ENCODE measurements at regions not wholly inside any gene's neighbourhood (a gene's known extent, or its start where the extent isn't known, plus 50 kb on each side); places are given as distances from the start of the nearest gene placed in this dataset.

DNA sequence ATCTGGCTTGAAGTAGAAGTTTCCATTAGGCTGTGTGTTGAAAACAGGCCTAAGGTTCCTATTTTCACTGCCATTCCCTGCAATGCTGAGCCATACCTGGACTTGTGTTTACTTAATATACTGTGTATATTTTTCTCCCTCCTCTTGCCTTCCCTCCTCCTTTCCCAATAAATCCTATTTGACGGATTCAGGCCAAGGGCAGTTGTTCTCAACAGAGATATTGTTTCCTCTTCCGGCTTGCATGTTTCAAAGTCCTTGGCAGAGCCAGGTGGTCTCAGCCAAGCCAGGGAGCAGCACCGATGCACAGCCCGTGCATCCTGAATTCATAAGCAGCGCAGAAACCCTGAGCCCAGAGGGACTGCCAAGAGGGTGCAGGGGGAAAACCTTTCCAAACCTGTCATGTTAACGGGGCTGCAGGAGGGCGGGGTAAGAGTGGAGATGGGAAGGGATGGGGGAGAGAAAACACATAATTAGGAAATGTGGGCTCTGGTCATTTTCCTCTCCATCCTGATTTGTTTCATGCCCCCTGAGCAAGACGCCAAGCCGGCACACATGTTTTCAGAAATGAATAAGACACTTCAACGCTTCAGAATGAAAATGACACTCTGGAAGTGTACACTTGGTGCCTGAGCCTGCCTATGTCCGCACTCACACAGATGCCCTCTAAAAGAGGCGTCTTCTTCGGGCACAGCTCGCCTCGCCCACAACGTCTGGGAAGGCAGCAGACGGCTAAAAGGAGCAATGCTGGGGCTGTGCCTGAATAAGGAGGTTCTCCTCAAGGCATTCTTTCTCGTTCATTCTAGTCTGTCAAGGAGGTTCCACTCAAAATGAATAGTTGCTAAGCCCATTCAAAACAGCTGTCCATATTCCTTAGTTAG is 149.3 kb upstream of the UBL3 start:
- intact Hi-C loops (cut with DNase I): no loop called here
- no peaks in the 10 kb centered on the region for H3K4me1 ChIP-seq
- no peak for DNase-seq
- H3K27ac ChIP-seq: no peak overlapping the region
- no peaks in the 10 kb centered on the region for H3K36me3 ChIP-seq
- H3K27me3 ChIP-seq: no peaks in the 10 kb centered on the region
- TF ChIP-seq, protein P1, sequence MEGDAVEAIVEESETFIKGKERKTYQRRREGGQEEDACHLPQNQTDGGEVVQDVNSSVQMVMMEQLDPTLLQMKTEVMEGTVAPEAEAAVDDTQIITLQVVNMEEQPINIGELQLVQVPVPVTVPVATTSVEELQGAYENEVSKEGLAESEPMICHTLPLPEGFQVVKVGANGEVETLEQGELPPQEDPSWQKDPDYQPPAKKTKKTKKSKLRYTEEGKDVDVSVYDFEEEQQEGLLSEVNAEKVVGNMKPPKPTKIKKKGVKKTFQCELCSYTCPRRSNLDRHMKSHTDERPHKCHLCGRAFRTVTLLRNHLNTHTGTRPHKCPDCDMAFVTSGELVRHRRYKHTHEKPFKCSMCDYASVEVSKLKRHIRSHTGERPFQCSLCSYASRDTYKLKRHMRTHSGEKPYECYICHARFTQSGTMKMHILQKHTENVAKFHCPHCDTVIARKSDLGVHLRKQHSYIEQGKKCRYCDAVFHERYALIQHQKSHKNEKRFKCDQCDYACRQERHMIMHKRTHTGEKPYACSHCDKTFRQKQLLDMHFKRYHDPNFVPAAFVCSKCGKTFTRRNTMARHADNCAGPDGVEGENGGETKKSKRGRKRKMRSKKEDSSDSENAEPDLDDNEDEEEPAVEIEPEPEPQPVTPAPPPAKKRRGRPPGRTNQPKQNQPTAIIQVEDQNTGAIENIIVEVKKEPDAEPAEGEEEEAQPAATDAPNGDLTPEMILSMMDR (IDR thresholded peaks at IDR 0.05): no peak
- ATAC-seq: no peak
- no peaks in the 10 kb centered on the region for H3K9me3 ChIP-seq
- H3K4me3 ChIP-seq: no peak overlapping the region

DNA sequence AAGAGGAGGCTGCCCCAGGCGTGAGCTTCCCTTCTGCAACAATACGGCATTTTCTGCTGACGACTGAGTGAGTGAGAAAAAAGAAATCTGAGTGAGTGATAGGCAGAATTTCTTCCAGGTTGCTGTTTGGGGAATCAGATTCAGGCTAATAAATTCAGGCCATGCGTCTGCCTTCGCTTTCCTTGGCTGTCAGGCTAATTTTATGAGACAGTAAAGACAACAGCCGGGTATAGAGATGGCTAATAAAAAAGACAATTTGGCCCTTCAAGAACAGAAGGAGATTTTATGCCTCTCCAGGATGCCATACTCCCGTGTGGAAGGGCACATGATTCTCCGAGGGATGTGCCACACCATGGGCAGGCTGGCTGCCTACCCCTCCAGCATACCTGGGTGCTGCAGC is 145.9 kb upstream of the UBL3 start:
- Histone ChIP-seq H3K27ac (no peak overlapping the region), H3K4me1 (no peaks in the 10 kb centered on the region), H3K36me3 (no peaks in the 10 kb centered on the region), H3K4me3 (no peak overlapping the region), H3K27me3 (no peaks in the 10 kb centered on the region), H3K9me3 (no peaks in the 10 kb centered on the region)
- ATAC-seq (no peak), DNase-seq (no peak)
- intact Hi-C loops (cut with DNase I): no loop called here
- TF ChIP-seq, protein P1 (IDR thresholded peaks at IDR 0.05): no peak

DNA sequence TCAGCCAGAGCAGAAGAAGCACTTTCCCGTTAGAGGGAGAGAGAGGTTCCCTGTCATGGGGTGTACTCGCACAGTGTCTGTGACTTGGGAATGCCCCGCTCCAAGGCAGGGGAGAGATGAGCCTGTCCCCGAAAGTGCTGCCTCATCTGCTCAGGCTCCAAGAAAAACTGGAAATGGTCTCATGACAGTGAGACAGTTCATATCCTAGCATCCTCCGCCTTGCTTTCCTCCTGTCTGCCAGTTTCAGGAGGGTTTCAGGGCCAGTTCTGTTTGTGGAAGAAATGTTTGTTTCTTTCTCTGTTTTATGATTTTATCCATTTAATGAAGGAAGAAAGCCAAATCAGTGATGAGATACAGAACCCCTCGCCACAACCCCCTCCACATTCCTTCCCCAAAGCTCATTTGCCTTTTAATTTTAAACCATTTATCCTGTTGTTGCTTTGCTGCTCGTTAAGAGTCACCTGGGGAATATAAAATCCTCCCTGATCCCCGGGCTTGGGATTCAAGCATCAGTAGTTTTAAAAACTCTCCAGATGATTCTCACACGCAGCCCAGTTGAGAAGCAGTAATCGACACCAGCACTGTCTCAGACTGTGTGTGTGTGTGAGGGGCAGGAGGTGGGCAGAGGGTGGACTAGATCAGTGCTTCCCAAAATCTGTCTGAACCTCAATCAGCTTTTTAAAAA is 144.6 kb upstream of the UBL3 start:
- Histone ChIP-seq H3K4me1 (no peaks in the 10 kb centered on the region), H3K27me3 (no peaks in the 10 kb centered on the region), H3K9me3 (no peaks in the 10 kb centered on the region), H3K36me3 (no peaks in the 10 kb centered on the region), H3K4me3 (no peak overlapping the region), H3K27ac (no peak overlapping the region)
- DNase-seq (no peak), ATAC-seq (no peak)
- intact Hi-C loops (cut with DNase I): no loop called here
- TF ChIP-seq, protein P1 (IDR thresholded peaks at IDR 0.05): no peak

DNA sequence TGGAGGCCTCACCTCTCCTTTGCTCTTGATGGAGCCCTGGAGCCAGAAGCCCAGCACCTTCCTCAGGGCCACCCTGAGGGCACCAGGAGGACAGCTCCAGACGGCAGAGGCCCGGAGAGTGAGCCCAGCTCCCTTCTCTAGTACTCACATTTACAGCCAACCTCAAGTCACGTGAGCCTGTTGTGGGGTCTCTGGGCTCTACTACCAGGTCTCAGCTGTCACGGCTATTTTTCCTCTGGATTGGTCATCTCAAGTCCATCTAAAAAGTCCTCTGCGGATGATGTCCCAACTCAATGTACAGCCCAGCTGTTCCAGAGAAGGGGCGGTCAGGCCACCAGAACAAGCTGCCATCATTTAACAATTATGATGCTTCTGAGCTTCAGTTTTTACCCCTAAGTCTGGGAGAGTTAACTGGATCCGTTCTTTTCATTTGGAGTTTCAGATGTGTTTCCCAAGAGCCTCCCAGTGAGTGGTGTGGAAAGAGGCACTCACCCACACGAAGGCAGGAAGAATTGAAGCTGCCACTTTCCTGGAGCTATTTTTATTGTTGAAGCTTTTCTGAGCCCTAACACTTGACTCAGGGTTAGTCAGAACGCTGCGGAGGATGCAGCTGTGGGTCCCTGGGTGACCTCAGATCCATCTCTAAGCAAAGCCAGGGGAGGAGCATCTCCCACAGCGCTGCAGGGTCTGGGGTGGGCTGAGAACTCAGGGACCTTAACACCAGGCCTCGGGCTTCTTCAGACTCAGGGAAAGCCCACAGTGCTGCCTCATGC is 143.5 kb upstream of the UBL3 start:
- Histone ChIP-seq H3K27me3 (no peaks in the 10 kb centered on the region), H3K27ac (no peak overlapping the region), H3K4me3 (no peak overlapping the region), H3K4me1 (no peaks in the 10 kb centered on the region), H3K36me3 (no peaks in the 10 kb centered on the region), H3K9me3 (no peaks in the 10 kb centered on the region)
- TF ChIP-seq, protein P1 (IDR thresholded peaks at IDR 0.05): no peak
- intact Hi-C loops (cut with DNase I): no loop called here
- DNase-seq (no peak), ATAC-seq (no peak)

DNA sequence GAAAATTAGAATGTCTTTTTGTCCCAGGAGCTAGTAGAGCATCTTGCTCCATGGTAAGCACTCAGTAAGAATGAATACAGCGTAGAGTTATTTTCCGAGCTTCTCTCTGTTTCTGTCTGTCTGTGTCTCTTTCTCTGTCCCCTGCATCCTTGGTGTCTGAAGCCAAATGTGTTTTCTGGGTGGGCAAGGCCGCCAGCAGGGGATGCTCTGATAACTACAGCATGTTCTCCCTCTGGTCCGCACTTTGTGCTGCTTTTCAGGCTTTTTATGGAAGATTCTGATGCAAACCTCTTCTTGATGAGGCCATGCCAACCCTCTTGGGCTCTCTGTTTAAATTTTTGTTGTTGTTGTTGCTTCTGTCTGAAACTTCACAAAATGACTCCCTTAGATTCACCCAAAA is 142.8 kb upstream of the UBL3 start:
- Histone ChIP-seq H3K27me3 (no peaks in the 10 kb centered on the region), H3K4me1 (no peaks in the 10 kb centered on the region), H3K27ac (no peak overlapping the region), H3K9me3 (peaks cover 0 to 2% of the 10 kb centered on the region in 2 donors), H3K4me3 (no peak overlapping the region), H3K36me3 (no peaks in the 10 kb centered on the region)
- DNase-seq: no peak
- intact Hi-C loops (cut with DNase I): no loop called here
- no peak for ATAC-seq
- TF ChIP-seq, protein P1 (IDR thresholded peaks at IDR 0.05): no peak

Measured in left lung (tissue), 4 donors.